GM12878 (cell line): ENCODE measurements at regions not wholly inside any gene's neighbourhood (a gene's known extent, or its start where the extent isn't known, plus 50 kb on each side); places are given as distances from the start of the nearest gene placed in this dataset.

Experiments
- ATAC-seq: fragments of 200-7000 bp; cut with Tn5 transposase; 3 replicates; pipeline ENCODE4 v1.9.1; 2020; ENCODE audit warnings: mild to moderate bottlenecking, moderate library complexity
- BruUV-seq: library from RNA; stranded (reverse); fragments of 400-500 nt; replicated peaks from 2 replicates; lab custom pipeline; 2021; lab: Mats Ljungman, UMichigan
- CTCF ChIA-PET: fragments of 300-600 bp; sonication (Branson Sonifier 250); formaldehyde crosslinking; extraction: SDS; loops from one replicate; lab custom pipeline; 2021; ENCODE audit warnings: inconsistent platforms; lab: Yijun Ruan, JAX
- POLR2A ChIA-PET: fragments of 350-600 bp; formaldehyde crosslinking; extraction: SDS; loops from one replicate; lab custom pipeline; 2021; ENCODE audit warnings: inconsistent platforms; lab: Charles Lee
- RAD21 ChIA-PET: fragments of 300-600 bp; sonication (Branson Sonifier 250); formaldehyde crosslinking; loops from one replicate; lab custom pipeline; 2023; ENCODE audit warnings: antibody characterized with exemption; ENCODE audit not compliant: unreplicated experiment; lab: Charles Lee
- SMC1A ChIA-PET: fragments of 300-600 bp; sonication (Branson Sonifier 250); formaldehyde crosslinking; loops from one replicate; lab custom pipeline; 2023; ENCODE audit not compliant: unreplicated experiment, uncharacterized antibody; lab: Charles Lee
- DNase-seq: peaks from one replicate; pipeline ENCODE4 v3.0.0-alpha.2; 2011; ENCODE audit warnings: low read depth, low spot score
- FAIRE-seq: peaks from 3 replicates; lab custom pipeline; 2011; peaks lifted over from hg19 to GRCh38; lab: Jason Lieb, UNC
- H2AFZ ChIP-seq: 2 replicates; pipeline ENCODE4 v1.6.0; 2011; ENCODE audit warnings: low read depth, low read length, control low read depth; ENCODE audit not compliant: control insufficient read depth
- H3K27ac ChIP-seq: 2 replicates; pipeline ENCODE4 v1.5.1; 2011; ENCODE audit warnings: control low read depth; ENCODE audit not compliant: control insufficient read depth, insufficient read depth
- H3K27me3 ChIP-seq, 2 experiments: replicated peaks in 1 of 2; 2 replicates each; pipeline versions ENCODE4 v1.6.0 to v1.6.1; 2011; ENCODE audit warnings: low read length in 1 of 2; ENCODE audit not compliant: control insufficient read depth in 2 of 2, insufficient read depth in 2 of 2
- H3K36me3 ChIP-seq, 2 experiments: 2 replicates each; pipeline ENCODE4 v1.5.1; 2011; ENCODE audit warnings: low read length in 1 of 2; ENCODE audit not compliant: control insufficient read depth in 2 of 2, insufficient read depth in 2 of 2
- H3K4me1 ChIP-seq: 2 replicates; pipeline ENCODE4 v1.6.1; 2011; ENCODE audit warnings: mild to moderate bottlenecking, low read length, moderate library complexity, mixed read lengths; ENCODE audit not compliant: control insufficient read depth, insufficient read depth
- H3K4me2 ChIP-seq: 2 replicates; pipeline ENCODE4 v1.6.0; 2011; ENCODE audit warnings: control low read depth; ENCODE audit not compliant: control insufficient read depth, insufficient read depth
- H3K4me3 ChIP-seq: fragments of 200-600 bp; sonication (generic); 2 replicates; pipeline ENCODE4 v1.5.1; 2016
- H3K79me2 ChIP-seq: 2 replicates; pipeline ENCODE4 v1.6.0; 2011; ENCODE audit warnings: low read length; ENCODE audit not compliant: control insufficient read depth, insufficient read depth
- H3K9ac ChIP-seq: 2 replicates; pipeline ENCODE4 v1.8.0; 2011; ENCODE audit warnings: low read length, control low read depth, mixed read lengths; ENCODE audit not compliant: control insufficient read depth, insufficient read depth
- H3K9me3 ChIP-seq: replicated peaks from 3 replicates; pipeline ENCODE4 v1.5.1; 2011; ENCODE audit warnings: mild to moderate bottlenecking, low read length; ENCODE audit not compliant: control insufficient read depth, insufficient read depth
- H4K20me1 ChIP-seq: 2 replicates; pipeline ENCODE4 v1.6.0; 2011; ENCODE audit not compliant: control insufficient read depth, insufficient read depth
- ATF3 ChIP-seq: IDR thresholded peaks from 2 replicates; pipeline ENCODE4 v1.6.1; 2011; ENCODE audit warnings: low read depth, mild to moderate bottlenecking, low read length, moderate library complexity, borderline replicate concordance; ENCODE audit errors: extremely low read depth
- EED ChIP-seq: sonication (generic); IDR thresholded peaks from 2 replicates; pipeline ENCODE4 v1.6.1; 2016; ENCODE audit warnings: antibody characterized with exemption, low read depth
- ESRRA ChIP-seq: IDR thresholded peaks from 2 replicates; pipeline ENCODE4 v1.6.1; 2012; ENCODE audit warnings: mild to moderate bottlenecking, low read length, improper control_type of control experiment
- IKZF1 ChIP-seq: fragments of 450-650 bp; conservative IDR thresholded peaks from 2 replicates; pipeline ENCODE4 v1.6.1; 2017; ENCODE audit warnings: antibody characterized with exemption, mild to moderate bottlenecking
- IKZF2 ChIP-seq, 2 experiments: fragments of 450-650 bp; IDR thresholded peaks; 2 replicates each; pipeline ENCODE4 v1.6.1; 2017; ENCODE audit warnings: mild to moderate bottlenecking in 2 of 2, moderate library complexity in 2 of 2
- JUNB ChIP-seq: IDR thresholded peaks from 2 replicates; pipeline ENCODE4 v1.6.1; 2016; ENCODE audit warnings: antibody characterized with exemption, mild to moderate bottlenecking
- KLF5 ChIP-seq: fragments of 450-650 bp; IDR thresholded peaks from 2 replicates; pipeline ENCODE4 v1.6.1; 2014; ENCODE audit warnings: mild to moderate bottlenecking; ENCODE audit not compliant: partially characterized antibody
- MEF2B ChIP-seq: fragments of 450-650 bp; IDR thresholded peaks from 2 replicates; pipeline ENCODE4 v1.6.1; 2018; ENCODE audit warnings: mild to moderate bottlenecking, moderate library complexity; ENCODE audit not compliant: partially characterized antibody, poor library complexity, severe bottlenecking
- NR2F1 ChIP-seq: fragments of 450-650 bp; conservative IDR thresholded peaks from 2 replicates; pipeline ENCODE4 v1.6.1; 2017; ENCODE audit warnings: mild to moderate bottlenecking
- RELA ChIP-seq: fragments of 450-650 bp; IDR thresholded peaks from 2 replicates; pipeline ENCODE4 v1.8.0; 2014; ENCODE audit warnings: borderline replicate concordance; ENCODE audit not compliant: partially characterized antibody
- SIX5 ChIP-seq: IDR thresholded peaks from 2 replicates; pipeline ENCODE4 v1.6.1; 2011; ENCODE audit warnings: mild to moderate bottlenecking, low read depth, low read length, moderate library complexity; ENCODE audit not compliant: severe bottlenecking
- SREBF1 ChIP-seq: IDR thresholded peaks from 2 replicates; pipeline ENCODE4 v1.6.1; 2012; ENCODE audit warnings: mild to moderate bottlenecking, low read length
- YY1 ChIP-seq: IDR thresholded peaks from 2 replicates; pipeline ENCODE4 v1.6.1; 2011; ENCODE audit warnings: low read depth, mild to moderate bottlenecking, low read length
- WGBS: methylation state at CpG from one replicate; pipeline ENCODE4 v1.1.6; 2016; ENCODE audit warnings: low lambda C conversion rate; ENCODE audit not compliant: insufficient replicate concordance, insufficient coverage; ENCODE audit errors: missing lambda C conversion rate; 5-methylcytosine and 5-hydroxymethylcytosine counted together
- in situ Hi-C: fragments of 300-500 bp; cut with MboI; formaldehyde crosslinking; loops from 9 replicates; pipeline ENCODE4 v1.14.3; 2018; ENCODE audit warnings: mixed read lengths
- intact Hi-C: fragments of 100-400 bp; cut with micrococcal nuclease; formaldehyde crosslinking; loops from one replicate; pipeline ENCODE4 v1.14.2; 2022; ENCODE audit not compliant: unreplicated experiment
- TF ChIP-seq, protein P1 (sequence below): IDR thresholded peaks from 2 replicates; pipeline ENCODE4 v1.6.1; 2011; ENCODE audit warnings: low read depth, low read length, improper control_type of control experiment, borderline replicate concordance

DNA sequence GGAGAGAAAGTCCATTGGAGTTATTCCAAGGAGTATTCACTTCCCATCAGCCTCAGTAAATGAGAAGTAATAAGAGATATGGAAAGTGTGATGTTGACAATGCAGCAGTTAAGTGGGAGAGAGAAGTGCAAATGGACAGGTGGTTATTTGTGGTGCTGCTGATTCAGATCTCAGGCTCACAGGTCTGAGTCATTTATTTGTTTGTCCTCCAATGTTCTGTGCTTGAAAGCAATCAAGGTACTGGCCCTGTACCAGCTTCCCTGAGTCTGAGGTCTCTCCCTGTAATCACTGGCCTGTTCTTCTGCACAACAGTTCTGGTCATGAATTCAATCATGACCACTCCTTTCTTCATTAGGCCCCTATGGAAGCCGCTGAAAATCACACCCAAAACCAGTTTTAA is 827.7 kb downstream of the MAFB start:
- Histone ChIP-seq H3K79me2 (no peaks in the 10 kb centered on the region), H2AFZ (no peak overlapping the region), H3K4me3 (no peak overlapping the region), H3K4me2 (no peak overlapping the region), H3K4me1 (no peaks in the 10 kb centered on the region), H3K9ac (no peak overlapping the region), H3K27ac (no peak overlapping the region), H3K27me3 (no peaks in the 10 kb centered on the region), H3K36me3 (no peaks in the 10 kb centered on the region), H4K20me1 (no peaks in the 10 kb centered on the region), H3K9me3 (no peaks in the 10 kb centered on the region)
- FAIRE-seq (no peak), ATAC-seq (no peak), DNase-seq (no peak)
- ChIA-PET SMC1A (no interaction called here), CTCF (interaction anchor here (1.7 kb wide), 1 partner anchor 32 kb away, joined by 8 read pairs; no protein-coding TSS in a partner anchor), POLR2A (no interaction called here), RAD21 (interaction anchor here (1.5 kb wide), 1 partner anchor 32 kb away, joined by 3 read pairs; no protein-coding TSS in a partner anchor)
- intact Hi-C loops (no loop called here), in situ Hi-C loops (no loop called here)
- BruUV-seq: no TSS peak
- 0% methylated on average over 1 of the region's 1 CpG for WGBS
- no peak for TF ChIP-seq SIX5

DNA sequence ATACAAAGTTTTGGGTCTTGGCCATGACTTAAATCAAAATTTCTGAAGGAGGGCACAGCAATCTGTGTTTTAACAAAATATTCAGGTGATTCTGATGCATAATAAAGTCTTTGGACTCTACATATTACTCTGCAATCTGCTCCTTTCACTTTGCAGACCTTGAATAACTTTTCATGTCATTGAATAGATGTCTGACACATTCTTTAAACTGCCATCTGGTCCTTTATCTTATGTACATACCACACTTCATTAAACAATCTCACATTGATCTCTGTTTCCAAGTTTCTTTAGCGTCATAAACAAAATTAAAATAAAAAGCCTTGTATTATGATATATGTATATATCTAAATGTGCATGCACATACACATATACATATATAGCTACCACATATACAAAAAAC is 831.2 kb downstream of the MAFB start:
- Histone ChIP-seq H3K4me3 (no peak overlapping the region), H3K36me3 (no peaks in the 10 kb centered on the region), H3K27ac (no peak overlapping the region), H3K9ac (no peak overlapping the region), H3K4me2 (no peak overlapping the region), H3K9me3 (no peaks in the 10 kb centered on the region), H3K27me3 (no peaks in the 10 kb centered on the region), H3K4me1 (no peaks in the 10 kb centered on the region), H3K79me2 (no peaks in the 10 kb centered on the region), H2AFZ (no peak overlapping the region), H4K20me1 (no peaks in the 10 kb centered on the region)
- FAIRE-seq: no peak
- SMC1A ChIA-PET: no interaction called here
- RAD21 ChIA-PET: interaction anchor here (1.4 kb wide), 1 partner anchor 9 kb away, joined by 3 read pairs; no protein-coding TSS in a partner anchor
- POLR2A ChIA-PET: no interaction called here
- WGBS: 93% methylated on average over 1 of the region's 1 CpG
- CTCF ChIA-PET: interaction anchor here (1.3 kb wide), 1 partner anchor 16 kb away, joined by 8 read pairs; no protein-coding TSS in a partner anchor
- no peak for DNase-seq
- ATAC-seq: no peak
- no TSS peak for BruUV-seq
- TF ChIP-seq ESRRA: no peak
- no peak for TF ChIP-seq JUNB
- TF ChIP-seq RELA: no peak
- TF ChIP-seq SREBF1: no peak
- TF ChIP-seq EED: no peak
- no peak for TF ChIP-seq MEF2B
- no peak for TF ChIP-seq NR2F1
- no peak for TF ChIP-seq IKZF2 (IDR thresholded peaks at IDR 0.05)
- TF ChIP-seq, protein P1, sequence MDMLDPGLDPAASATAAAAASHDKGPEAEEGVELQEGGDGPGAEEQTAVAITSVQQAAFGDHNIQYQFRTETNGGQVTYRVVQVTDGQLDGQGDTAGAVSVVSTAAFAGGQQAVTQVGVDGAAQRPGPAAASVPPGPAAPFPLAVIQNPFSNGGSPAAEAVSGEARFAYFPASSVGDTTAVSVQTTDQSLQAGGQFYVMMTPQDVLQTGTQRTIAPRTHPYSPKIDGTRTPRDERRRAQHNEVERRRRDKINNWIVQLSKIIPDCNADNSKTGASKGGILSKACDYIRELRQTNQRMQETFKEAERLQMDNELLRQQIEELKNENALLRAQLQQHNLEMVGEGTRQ: no peak
- TF ChIP-seq YY1: no peak
- TF ChIP-seq KLF5: no peak
- no peak for TF ChIP-seq IKZF1
- TF ChIP-seq ATF3: no peak
- TF ChIP-seq, all 136 proteins: peak for 0
- in situ Hi-C loops: no loop called here
- intact Hi-C loops: no loop called here
